ENCODE measurements at regions not wholly inside any gene's neighbourhood (a gene's known extent, or its start where the extent isn't known, plus 50 kb on each side); places are given as distances from the start of the nearest gene placed in this dataset. TPM values are rescaled to one million over a fixed set of nuclear protein-coding genes. Genes with fewer than 3 reads are reported as not detected.

- no peak for DNase-seq
- CTCF ChIA-PET, result no interaction called here
- H3K27ac Mint-ChIP-seq, result no peak overlapping the region
Measured at GRCh38 chr1:37420456-37420855, 53.9 kb upstream of the ZC3H12A start.

DNA sequence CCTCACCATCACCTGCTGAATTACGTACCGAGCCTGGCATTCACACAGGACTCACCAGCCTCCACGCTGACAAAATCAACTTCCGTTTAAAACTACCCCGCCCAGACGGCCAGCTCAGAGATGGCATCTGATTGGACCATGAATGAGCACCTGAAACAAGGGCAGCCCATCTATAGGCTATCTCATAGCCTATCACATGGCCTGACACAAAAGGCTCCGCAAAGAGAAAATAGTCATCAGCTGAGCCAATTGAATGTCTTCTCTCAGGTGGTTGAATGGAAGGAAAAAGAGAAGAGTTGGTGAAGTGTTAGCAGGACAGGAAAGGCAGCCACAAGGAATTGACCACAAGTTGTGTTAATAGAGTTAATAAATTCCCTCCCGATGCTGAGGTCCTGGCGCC, 50.6 kb upstream of the ZC3H12A start:
- POLR2A ChIA-PET, result no interaction called here
- no peak for DNase-seq
- CTCF ChIA-PET, result interaction anchor here (2.8 kb wide), 1 partner anchor 11 kb away, joined by 7 read pairs; no protein-coding TSS in a partner anchor

More at GRCh38 chr1:37420456-37420855, 53.9 kb upstream of the ZC3H12A start:
- H3K4me1 Mint-ChIP-seq, result no peaks in the 10 kb centered on the region
- no peak overlapping the region for H3K4me3 Mint-ChIP-seq
- POLR2A ChIA-PET, result no interaction called here
- no peaks in the 10 kb centered on the region for H3K9me3 Mint-ChIP-seq
- H3K36me3 Mint-ChIP-seq (ENCODE audit: low read depth), result no peaks in the 10 kb centered on the region
- no peaks in the 10 kb centered on the region for H3K27me3 Mint-ChIP-seq

GRCh38 chr1:37424523-37424922, 49.9 kb upstream of the ZC3H12A start:
- no peak for DNase-seq
- ChIA-PET POLR2A (no interaction called here), CTCF (interaction anchor here (1.1 to 2.8 kb wide), 3 partner anchors 10 to 25 kb away, joined by 3 to 7 read pairs (median 3); no protein-coding TSS in a partner anchor)
- H3K4me1 Mint-ChIP-seq, result no peaks in the 10 kb centered on the region
- H3K36me3 Mint-ChIP-seq (ENCODE audit: low read depth), result no peaks in the 10 kb centered on the region
- no peaks in the 10 kb centered on the region for H3K27me3 Mint-ChIP-seq
- H3K9me3 Mint-ChIP-seq, result no peaks in the 10 kb centered on the region
- no peak overlapping the region for H3K27ac Mint-ChIP-seq
- no peak overlapping the region for H3K4me3 Mint-ChIP-seq

More for the DNA sequence above, 50.6 kb upstream of the ZC3H12A start:
- Mint-ChIP-seq H3K4me3 (no peak overlapping the region), H3K27ac (no peak overlapping the region), H3K9me3 (no peaks in the 10 kb centered on the region), H3K27me3 (no peaks in the 10 kb centered on the region), H3K36me3 (ENCODE audit: low read depth) (no peaks in the 10 kb centered on the region), H3K4me1 (no peaks in the 10 kb centered on the region)

Small RNA genes lying in the stretch of these regions (microRNA-seq; reads per million reads assigned to microRNA genes)
- not detected for gene MIR4255 (ENCODE audit: borderline microRNAs expressed, borderline replicate concordance)

Data from activated CD4-positive, alpha-beta T cell treated with anti-CD3 and anti-CD28 coated beads, Interleukin-2, amount 10 ng/mL, durations not matched to agents 7 days and 5 days (primary cell).